OCI-LY7 (cell line): ENCODE measurements at regions not wholly inside any gene's neighbourhood (a gene's known extent, or its start where the extent isn't known, plus 50 kb on each side); places are given as distances from the start of the nearest gene placed in this dataset.

ENCODE experiments used
- BruUV-seq: library from RNA; stranded (reverse); fragments of 400-500 nt; replicated peaks from 2 replicates; lab custom pipeline; 2021; lab: Mats Ljungman, UMichigan
- CTCF ChIA-PET: fragments of 300-600 bp; sonication (Branson Sonifier 250); formaldehyde crosslinking; loops from one replicate; lab custom pipeline; 2022; ENCODE audit warnings: antibody characterized with exemption; ENCODE audit not compliant: unreplicated experiment; lab: Charles Lee
- POLR2A ChIA-PET: fragments of 300-600 bp; sonication (Branson Sonifier 250); formaldehyde crosslinking; loops from one replicate; lab custom pipeline; 2022; ENCODE audit warnings: antibody characterized with exemption; lab: Charles Lee
- DNase-seq: peaks from one replicate; pipeline ENCODE4 v3.0.0-alpha.2; 2015; ENCODE audit warnings: low spot score
- H2AFZ ChIP-seq: fragments of 200-600 bp; sonication (generic), shearing (Covaris generic); 2 replicates; pipeline ENCODE4 v1.6.1; 2014; ENCODE audit warnings: mild to moderate bottlenecking, antibody characterized with exemption, low read length, moderate library complexity
- H3K27ac ChIP-seq: fragments of 200-600 bp; sonication (generic); 2 replicates; pipeline ENCODE4 v1.5.1; 2014; ENCODE audit warnings: mixed run types, low read depth, mild to moderate bottlenecking, moderate library complexity, low read length, inconsistent platforms; ENCODE audit not compliant: poor library complexity, severe bottlenecking
- H3K36me3 ChIP-seq: fragments of 200-600 bp; sonication (generic); 2 replicates; pipeline ENCODE4 v1.6.1; 2014; ENCODE audit warnings: mild to moderate bottlenecking, antibody characterized with exemption, low read length, moderate library complexity, mixed read lengths; ENCODE audit not compliant: insufficient read depth
- H3K4me1 ChIP-seq: fragments of 200-600 bp; sonication (generic); 2 replicates; pipeline ENCODE4 v1.5.1; 2014; ENCODE audit warnings: mild to moderate bottlenecking, low read length; ENCODE audit not compliant: insufficient read depth, poor library complexity, severe bottlenecking
- H3K4me2 ChIP-seq: fragments of 200-600 bp; sonication (generic); 2 replicates; pipeline ENCODE4 v1.6.1; 2014; ENCODE audit warnings: mild to moderate bottlenecking, low read length
- H3K4me3 ChIP-seq: fragments of 200-600 bp; sonication (generic); 2 replicates; pipeline ENCODE4 v1.5.1; 2014; ENCODE audit warnings: mild to moderate bottlenecking, low read depth, low read length; ENCODE audit not compliant: poor library complexity, severe bottlenecking
- H3K79me2 ChIP-seq: fragments of 200-600 bp; sonication (generic); 2 replicates; pipeline ENCODE4 v1.6.1; 2016; ENCODE audit warnings: low read depth, mild to moderate bottlenecking, low read length, moderate library complexity, mixed read lengths; ENCODE audit not compliant: insufficient read depth
- H3K9me2 ChIP-seq: fragments of 200-600 bp; sonication (generic); 2 replicates; pipeline ENCODE4 v1.6.1; 2016; ENCODE audit warnings: mild to moderate bottlenecking, low read length, mixed read lengths; ENCODE audit not compliant: insufficient read depth
- H3K9me3 ChIP-seq: fragments of 200-600 bp; sonication (generic); 2 replicates; pipeline ENCODE4 v1.6.1; 2014; ENCODE audit warnings: mild to moderate bottlenecking, mixed run types, low read length, mixed read lengths
- H4K20me1 ChIP-seq: fragments of 200-600 bp; sonication (generic); 2 replicates; pipeline ENCODE4 v1.6.1; 2014; ENCODE audit warnings: mild to moderate bottlenecking, antibody characterized with exemption, low read length, moderate library complexity, mixed read lengths; ENCODE audit not compliant: insufficient read depth
- CTCF ChIP-seq: fragments of 200-600 bp; sonication (generic); conservative IDR thresholded peaks from 2 replicates; pipeline ENCODE4 v1.5.1; 2014; ENCODE audit warnings: mild to moderate bottlenecking, antibody characterized with exemption, low read length, moderate library complexity, mixed read lengths
- EZH2phosphoT487 ChIP-seq: fragments of 200-600 bp; sonication (generic); IDR thresholded peaks from 2 replicates; pipeline ENCODE4 v1.6.1; 2018; ENCODE audit warnings: low read depth, borderline replicate concordance, mild to moderate bottlenecking, mixed run types, antibody characterized with exemption, low read length, moderate library complexity, mixed read lengths
- intact Hi-C: fragments of 100-400 bp; cut with micrococcal nuclease; formaldehyde crosslinking; loops from one replicate; pipeline ENCODE4 v1.10.0; 2022; ENCODE audit not compliant: unreplicated experiment

GRCh38 chr13:30560212-30560611, 57.5 kb upstream of the USPL1 start:
- intact Hi-C loops, result no loop called here
- H3K9me2 ChIP-seq, result no peaks in the 10 kb centered on the region
- DNase-seq, result no peak
- no peak overlapping the region for H3K4me3 ChIP-seq
- TF ChIP-seq CTCF (no peak), EZH2phosphoT487 (no peak)
- ChIA-PET CTCF (no interaction called here), POLR2A (interaction anchor here (0.6 to 1.8 kb wide), 4 partner anchors 10 to 986 kb away, joined by 3 to 4 read pairs (median 3); no protein-coding TSS in a partner anchor)
- BruUV-seq, result no TSS peak
- H3K9me3 ChIP-seq, result no peaks in the 10 kb centered on the region
- no peaks in the 10 kb centered on the region for H4K20me1 ChIP-seq
- peaks cover 10% of the 10 kb centered on the region for H3K4me1 ChIP-seq
- H3K27ac ChIP-seq, result no peak overlapping the region
- no peak overlapping the region for H3K4me2 ChIP-seq
- no peak overlapping the region for H2AFZ ChIP-seq
- H3K79me2 ChIP-seq, result no peaks in the 10 kb centered on the region
- H3K36me3 ChIP-seq, result no peaks in the 10 kb centered on the region

DNA sequence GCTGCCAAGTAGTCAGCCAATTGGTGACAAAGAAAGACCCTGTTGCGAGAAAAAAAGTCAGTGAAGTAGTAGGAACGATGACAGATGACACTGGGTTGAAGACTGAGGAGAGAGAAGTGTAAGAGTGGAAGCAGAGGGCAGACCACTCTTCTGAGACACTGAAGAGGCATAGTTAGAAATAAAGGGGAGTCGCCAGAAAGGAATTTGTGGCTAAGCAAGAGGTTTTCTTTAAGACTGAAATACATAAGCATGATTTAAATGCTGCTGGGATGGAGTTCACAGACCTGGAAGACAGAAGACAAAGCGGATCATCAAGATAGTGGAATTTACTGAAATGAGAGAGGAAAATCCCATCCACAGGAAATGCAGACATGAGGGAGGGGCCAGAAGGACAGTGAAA, 56.2 kb upstream of the USPL1 start:
- Histone ChIP-seq H2AFZ (no peak overlapping the region), H3K9me3 (no peaks in the 10 kb centered on the region), H3K9me2 (no peaks in the 10 kb centered on the region), H3K4me2 (no peak overlapping the region), H3K4me3 (no peak overlapping the region), H3K4me1 (peaks cover 23% of the 10 kb centered on the region), H3K36me3 (no peaks in the 10 kb centered on the region), H4K20me1 (no peaks in the 10 kb centered on the region), H3K79me2 (no peaks in the 10 kb centered on the region), H3K27ac (no peak overlapping the region)
- BruUV-seq, result no TSS peak
- no peak for DNase-seq
- intact Hi-C loops, result no loop called here
- ChIA-PET CTCF (no interaction called here), POLR2A (interaction anchor here (1.0 kb wide), 1 partner anchor 10 kb away, joined by 3 read pairs; no protein-coding TSS in a partner anchor)
- TF ChIP-seq EZH2phosphoT487 (no peak), CTCF (no peak)

DNA sequence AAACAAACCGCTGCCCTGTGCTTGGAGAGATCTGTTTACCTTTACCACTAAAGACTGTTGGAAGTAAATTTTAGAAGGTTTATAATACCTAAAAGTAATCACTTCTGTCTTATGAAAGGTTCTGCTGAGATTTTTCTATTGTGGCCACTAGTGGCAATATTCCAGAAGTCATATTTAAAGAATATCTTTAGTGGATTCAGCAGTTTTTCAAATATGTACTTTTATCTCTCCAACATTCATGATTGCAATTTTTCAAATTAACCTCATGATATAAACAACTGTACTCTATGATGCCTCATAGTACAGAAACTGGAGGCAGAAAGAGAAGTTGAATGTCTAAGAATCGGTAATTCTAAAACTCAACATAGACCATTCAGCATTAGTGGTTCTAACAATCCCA, 53.2 kb upstream of the USPL1 start:
- Histone ChIP-seq H3K36me3 (no peaks in the 10 kb centered on the region), H3K9me2 (no peaks in the 10 kb centered on the region), H3K4me2 (peak overlapping the region; percentile 53; the same call in 1 of the 2 replicates), H3K79me2 (no peaks in the 10 kb centered on the region), H3K27ac (no peak overlapping the region), H4K20me1 (no peaks in the 10 kb centered on the region), H3K4me3 (no peak overlapping the region), H3K9me3 (no peaks in the 10 kb centered on the region), H2AFZ (peak overlapping the region; percentile 72; the same call in 1 of the 2 replicates), H3K4me1 (peaks cover 29% of the 10 kb centered on the region)
- CTCF ChIA-PET, result no interaction called here
- POLR2A ChIA-PET, result interaction anchor here (0.6 to 0.8 kb wide), 6 partner anchors 8 to 388 kb away, joined by 3 to 5 read pairs (median 3); no protein-coding TSS in a partner anchor
- intact Hi-C loops, result no loop called here
- no peak for TF ChIP-seq EZH2phosphoT487
- peak; percentile 53 for TF ChIP-seq CTCF
- no TSS peak for BruUV-seq
- no peak for DNase-seq
